PFSK-1 (cell line): ENCODE measurements at regions not wholly inside any gene's neighbourhood (a gene's known extent, or its start where the extent isn't known, plus 50 kb on each side); places are given as distances from the start of the nearest gene placed in this dataset.

Experiments used
- FOXP2 ChIP-seq: optimal IDR thresholded peaks from 2 replicates; pipeline ENCODE3; 2011; ENCODE audit warnings: borderline replicate concordance, control low read depth, inconsistent platforms; ENCODE audit not compliant: insufficient read depth; ENCODE audit errors: extremely low read length, extremely low read depth
- POLR2AphosphoS5 ChIP-seq: IDR thresholded peaks from 2 replicates; pipeline ENCODE4 v1.6.1; 2012; ENCODE audit warnings: low read depth, mild to moderate bottlenecking, control low read depth, low read length, moderate library complexity
- SIN3A ChIP-seq: IDR thresholded peaks from 2 replicates; pipeline ENCODE4 v1.6.1; 2012; ENCODE audit warnings: mild to moderate bottlenecking, low read length, moderate library complexity, borderline replicate concordance; ENCODE audit not compliant: insufficient read depth
- TAF1 ChIP-seq: IDR thresholded peaks from 2 replicates; pipeline ENCODE4 v1.6.1; 2012; ENCODE audit warnings: low read length, control low read depth, borderline replicate concordance; ENCODE audit not compliant: insufficient read depth
- TF ChIP-seq, protein P1 (sequence below), 2 experiments: IDR thresholded peaks; 2 replicates each; pipeline versions ENCODE4 v1.6.1 to v1.8.0; 2011 to 2012; ENCODE audit warnings: low read depth in 2 of 2, low read length in 2 of 2, control low read depth in 1 of 2, inconsistent platforms in 1 of 2, mild to moderate bottlenecking in 1 of 2, moderate library complexity in 1 of 2; ENCODE audit not compliant: insufficient read depth in 1 of 2

GRCh38 chr20:41798930-41799502 lies 180.8 kb upstream of the CHD6 start:
- TF ChIP-seq SIN3A (no peak), FOXP2 (no peak), TAF1 (no peak), POLR2AphosphoS5 (no peak)
- TF ChIP-seq, protein P1, sequence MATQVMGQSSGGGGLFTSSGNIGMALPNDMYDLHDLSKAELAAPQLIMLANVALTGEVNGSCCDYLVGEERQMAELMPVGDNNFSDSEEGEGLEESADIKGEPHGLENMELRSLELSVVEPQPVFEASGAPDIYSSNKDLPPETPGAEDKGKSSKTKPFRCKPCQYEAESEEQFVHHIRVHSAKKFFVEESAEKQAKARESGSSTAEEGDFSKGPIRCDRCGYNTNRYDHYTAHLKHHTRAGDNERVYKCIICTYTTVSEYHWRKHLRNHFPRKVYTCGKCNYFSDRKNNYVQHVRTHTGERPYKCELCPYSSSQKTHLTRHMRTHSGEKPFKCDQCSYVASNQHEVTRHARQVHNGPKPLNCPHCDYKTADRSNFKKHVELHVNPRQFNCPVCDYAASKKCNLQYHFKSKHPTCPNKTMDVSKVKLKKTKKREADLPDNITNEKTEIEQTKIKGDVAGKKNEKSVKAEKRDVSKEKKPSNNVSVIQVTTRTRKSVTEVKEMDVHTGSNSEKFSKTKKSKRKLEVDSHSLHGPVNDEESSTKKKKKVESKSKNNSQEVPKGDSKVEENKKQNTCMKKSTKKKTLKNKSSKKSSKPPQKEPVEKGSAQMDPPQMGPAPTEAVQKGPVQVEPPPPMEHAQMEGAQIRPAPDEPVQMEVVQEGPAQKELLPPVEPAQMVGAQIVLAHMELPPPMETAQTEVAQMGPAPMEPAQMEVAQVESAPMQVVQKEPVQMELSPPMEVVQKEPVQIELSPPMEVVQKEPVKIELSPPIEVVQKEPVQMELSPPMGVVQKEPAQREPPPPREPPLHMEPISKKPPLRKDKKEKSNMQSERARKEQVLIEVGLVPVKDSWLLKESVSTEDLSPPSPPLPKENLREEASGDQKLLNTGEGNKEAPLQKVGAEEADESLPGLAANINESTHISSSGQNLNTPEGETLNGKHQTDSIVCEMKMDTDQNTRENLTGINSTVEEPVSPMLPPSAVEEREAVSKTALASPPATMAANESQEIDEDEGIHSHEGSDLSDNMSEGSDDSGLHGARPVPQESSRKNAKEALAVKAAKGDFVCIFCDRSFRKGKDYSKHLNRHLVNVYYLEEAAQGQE (IDR thresholded peaks at IDR 0.05; ENCODE audit: insufficient read depth in 1 of 2, low read depth in 2 of 2, low read length in 2 of 2) = no peak

DNA sequence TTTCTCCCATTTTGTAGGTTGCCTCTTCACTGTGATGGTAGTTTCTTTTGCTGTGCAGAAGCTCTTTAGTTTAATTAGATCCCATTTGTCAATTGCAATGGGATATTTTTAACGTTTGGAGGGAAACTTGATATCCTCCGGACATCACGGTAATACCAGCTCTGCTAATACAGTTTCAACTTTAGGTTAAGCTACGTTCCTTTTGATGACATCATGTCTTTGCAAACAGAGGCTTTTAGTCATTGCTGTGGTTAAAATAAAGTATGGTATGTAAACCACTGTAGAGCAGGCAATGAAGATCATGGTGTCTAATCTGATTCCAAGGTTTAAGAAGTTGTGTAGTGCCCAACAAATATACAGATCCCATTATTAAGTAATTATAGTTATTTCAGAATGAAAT lies 168.0 kb upstream of the CHD6 start:
- no peak for TF ChIP-seq SIN3A
- no peak for TF ChIP-seq POLR2AphosphoS5
- TF ChIP-seq TAF1 = no peak
- TF ChIP-seq, protein P1 (IDR thresholded peaks at IDR 0.05; ENCODE audit: insufficient read depth in 1 of 2, low read depth in 2 of 2, low read length in 2 of 2) = no peak
- TF ChIP-seq FOXP2 = no peak

DNA sequence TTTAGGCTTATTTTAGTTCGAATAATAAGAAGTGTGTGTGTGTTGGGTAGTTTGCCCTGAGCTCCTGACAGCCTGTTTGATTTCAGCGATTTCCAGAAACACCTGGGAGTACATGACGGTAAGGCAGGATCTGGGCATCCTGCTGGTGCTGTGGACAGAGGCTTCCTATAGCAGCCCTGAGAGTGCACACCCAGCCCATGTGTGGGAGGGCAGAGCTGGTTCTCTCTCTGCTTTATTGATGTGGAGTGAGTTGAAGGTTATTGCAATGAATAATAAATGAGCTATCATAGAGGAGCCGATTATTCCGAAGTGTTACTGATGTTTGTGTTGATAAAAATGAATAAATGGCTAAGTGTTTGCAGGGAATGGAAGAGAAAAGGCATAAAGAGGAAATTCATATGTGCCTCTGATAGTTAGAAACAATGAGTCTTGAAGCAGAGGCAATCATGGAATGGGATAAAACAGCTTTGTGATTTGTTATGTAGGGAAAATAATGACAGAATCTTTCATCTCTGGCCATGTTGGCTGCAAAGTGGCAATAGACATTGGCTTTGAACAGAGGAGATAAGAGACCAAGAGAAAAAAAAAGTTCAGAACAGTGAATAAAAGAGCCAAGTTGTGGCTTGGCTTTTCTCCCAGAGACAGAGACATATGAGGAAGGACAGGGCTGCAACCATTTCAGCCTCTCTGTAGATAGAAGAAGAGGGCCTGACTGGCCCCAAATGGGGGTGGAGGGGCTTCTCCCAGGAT lies 166.2 kb upstream of the CHD6 start:
- TF ChIP-seq, protein P1 (IDR thresholded peaks at IDR 0.05; ENCODE audit: insufficient read depth in 1 of 2, low read depth in 2 of 2, low read length in 2 of 2) = no peak
- TF ChIP-seq POLR2AphosphoS5 (no peak), FOXP2 (no peak), SIN3A (no peak), TAF1 (no peak)

DNA sequence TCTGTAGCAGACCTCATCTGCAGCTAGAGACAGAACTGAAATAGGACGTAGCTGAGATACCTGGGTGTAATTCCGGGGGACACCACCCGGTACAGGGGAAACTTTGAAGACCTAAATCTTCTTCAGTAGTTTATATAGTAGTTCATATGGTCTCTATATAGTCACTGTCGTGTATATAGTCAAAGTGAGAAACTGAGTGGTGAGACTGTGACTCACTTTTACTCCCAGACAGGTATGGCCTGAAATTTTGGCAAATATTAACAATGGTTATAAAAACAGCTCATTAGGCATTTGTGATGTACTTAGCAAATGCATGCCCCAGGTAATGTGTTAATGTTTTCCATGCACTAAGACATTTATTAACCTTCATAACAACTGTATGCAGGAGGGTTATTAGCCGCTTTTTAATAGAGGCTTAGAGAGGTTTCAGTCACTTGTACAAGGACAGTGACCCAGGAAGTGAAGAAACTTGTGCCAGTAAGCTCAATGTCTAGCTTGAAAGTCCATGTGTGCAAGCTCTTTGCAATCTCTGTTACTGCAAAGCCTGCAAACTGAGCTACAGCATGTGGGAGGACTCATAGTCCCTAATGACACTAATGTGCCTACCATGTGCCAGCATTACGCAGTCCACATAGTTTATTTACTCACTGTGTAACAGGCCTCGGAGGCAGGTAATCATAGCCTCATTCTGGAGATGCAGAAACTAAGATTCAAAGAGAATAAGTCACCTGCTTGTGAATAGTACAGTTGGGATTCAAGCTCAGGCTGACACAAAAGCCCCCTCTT lies 165.4 kb upstream of the CHD6 start:
- no peak for TF ChIP-seq TAF1
- TF ChIP-seq, protein P1 (IDR thresholded peaks at IDR 0.05; ENCODE audit: insufficient read depth in 1 of 2, low read depth in 2 of 2, low read length in 2 of 2) = no peak
- no peak for TF ChIP-seq FOXP2
- no peak for TF ChIP-seq SIN3A
- no peak for TF ChIP-seq POLR2AphosphoS5
